C1 segment of cervical spinal cord (tissue), 14 donors: ENCODE measurements at regions not wholly inside any gene's neighbourhood (a gene's known extent, or its start where the extent isn't known, plus 50 kb on each side); places are given as distances from the start of the nearest gene placed in this dataset.
"Not testable (repeated sequence)": the region's sequence is repeated elsewhere in the genome, so short reads cannot be mapped to it uniquely, and the experiment has no call there.

Source experiments
- DNase-seq, 14 donors: peaks; one replicate each; lab custom pipeline; 2025; lab: John Stamatoyannopoulos, UW

DNA sequence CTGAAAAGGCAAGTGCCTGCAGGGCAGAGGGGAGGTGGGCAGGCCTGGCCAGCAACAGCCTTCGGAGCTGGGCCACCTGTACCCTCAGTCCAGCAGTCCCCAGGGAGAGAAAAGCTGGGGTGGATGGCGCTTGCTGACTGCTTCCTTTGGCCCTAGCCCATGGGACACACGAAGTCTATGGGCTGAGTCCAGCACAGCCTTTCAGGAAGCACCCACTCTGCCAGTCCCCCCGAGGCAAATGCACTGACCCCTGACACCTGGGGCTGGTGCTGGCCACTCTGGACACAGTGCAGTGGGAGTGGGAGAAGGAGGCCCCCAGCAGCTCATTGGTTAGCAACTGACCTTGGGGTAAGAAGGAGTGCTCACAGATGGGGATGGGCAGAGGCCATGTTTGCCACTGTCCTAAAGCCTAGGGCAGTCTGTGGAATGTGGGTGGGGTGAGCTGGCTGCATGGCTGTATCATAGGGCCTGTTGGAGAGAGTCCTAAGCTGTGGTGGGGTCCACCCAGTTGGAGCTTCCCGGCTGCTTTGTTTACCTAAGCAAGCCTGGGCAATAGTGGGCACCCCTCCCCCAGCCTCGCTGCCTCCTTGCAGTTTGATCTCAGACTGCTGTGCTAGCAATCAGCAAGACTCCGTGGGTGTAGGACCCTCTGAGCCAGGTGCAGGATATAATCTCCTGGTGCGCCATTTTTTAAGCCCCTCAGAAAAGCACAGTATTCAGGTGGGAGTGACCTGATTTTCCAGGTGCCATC lies 240.2 kb downstream of the ANKRD30B start:
- not testable (repeated sequence) for DNase-seq

- DNase-seq, result not testable (repeated sequence)
Measured at GRCh38 chr18:14989569-14989968, 241.6 kb downstream of the ANKRD30B start.

DNA sequence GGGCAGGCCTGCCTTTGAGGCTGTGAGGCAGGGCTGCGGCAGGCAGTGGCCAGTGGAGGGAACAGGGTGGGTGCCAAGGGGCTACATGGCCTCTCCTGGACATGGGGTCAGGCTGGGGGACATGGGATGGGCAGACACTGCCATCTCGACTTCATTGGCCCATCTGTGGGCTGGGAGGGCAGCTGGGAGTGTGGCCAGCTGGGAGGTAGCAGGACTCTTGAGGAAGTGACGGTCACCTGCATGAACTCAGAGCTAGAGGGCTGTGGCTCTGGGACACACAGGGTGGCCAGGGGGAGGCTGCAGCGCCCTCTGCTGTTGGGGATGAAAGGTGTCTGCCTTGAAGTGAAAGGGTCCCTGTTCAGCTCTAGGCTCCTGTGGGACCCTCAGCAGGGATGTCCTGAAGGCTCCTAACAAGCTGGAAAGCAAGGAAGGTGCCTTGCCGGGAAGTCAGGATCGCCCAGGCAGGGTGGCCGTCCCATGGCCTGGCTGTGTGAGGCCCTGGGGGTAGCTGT lies 244.0 kb downstream of the ANKRD30B start:
- DNase-seq, result not testable (repeated sequence)

DNA sequence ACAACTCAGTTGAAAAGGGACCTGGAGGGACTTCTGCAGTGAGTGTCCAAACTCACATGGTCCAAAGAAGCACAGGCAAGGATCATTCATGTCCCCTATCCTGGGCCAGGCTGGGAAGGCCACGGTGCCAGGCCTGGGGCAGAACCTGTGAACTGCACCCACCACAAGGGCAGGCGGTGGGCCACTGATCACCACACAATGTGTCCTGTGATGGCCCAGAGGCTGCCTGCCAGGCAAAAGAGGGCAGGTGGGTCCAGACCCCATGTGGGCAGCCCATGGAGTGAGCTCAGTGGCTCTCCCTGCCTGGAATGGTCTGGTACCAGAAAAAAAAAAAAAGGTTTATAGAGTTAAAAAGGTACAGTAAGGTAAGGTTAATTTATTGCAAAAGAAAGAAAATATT lies 244.8 kb downstream of the ANKRD30B start:
- DNase-seq, result not testable (repeated sequence)

DNA sequence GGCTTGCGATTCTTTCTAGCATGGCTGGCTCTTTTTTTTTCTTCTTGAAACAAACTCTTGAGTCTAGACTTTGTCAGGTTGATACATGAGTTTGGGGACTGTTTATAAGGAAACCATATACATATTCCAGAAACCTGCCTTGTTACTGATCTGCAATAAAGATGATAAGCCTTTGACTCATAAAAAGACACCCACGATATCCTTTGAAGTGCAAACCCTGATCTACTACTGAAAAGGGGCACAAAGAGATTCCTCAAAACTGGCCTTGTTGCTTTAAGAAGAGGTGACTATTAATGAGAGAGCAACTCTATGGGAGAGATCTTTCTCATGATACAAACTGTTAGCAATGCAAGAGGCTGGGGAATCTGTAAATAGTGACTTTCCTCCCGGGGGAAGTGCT lies 247.1 kb downstream of the ANKRD30B start:
- DNase-seq, result not testable (repeated sequence)

DNA sequence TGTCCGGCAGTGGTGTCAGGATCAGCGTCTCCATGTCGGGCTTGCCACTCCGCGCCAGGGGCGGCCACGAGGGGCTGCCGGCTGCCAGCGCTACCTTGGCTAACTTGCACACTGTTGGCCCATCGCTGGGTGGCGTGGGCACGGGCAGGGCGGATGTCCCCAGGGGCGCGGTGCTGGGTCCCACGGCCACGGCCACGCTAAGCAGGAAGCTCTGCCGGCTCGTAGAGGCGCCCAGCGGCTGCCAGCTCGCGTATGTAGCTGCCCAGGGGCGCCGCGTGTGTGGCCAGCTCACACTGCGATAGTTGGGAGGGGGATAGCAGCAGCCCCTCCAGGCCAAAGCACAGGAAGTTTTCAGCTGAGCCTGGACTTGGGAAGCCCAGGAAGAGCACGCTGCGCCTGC lies 249.4 kb downstream of the ANKRD30B start:
- DNase-seq, result no peak

GRCh38 chr18:14997899-14998298 lies 249.9 kb downstream of the ANKRD30B start:
- DNase-seq, result not testable (repeated sequence)

GRCh38 chr18:14998360-14999042 lies 250.5 kb downstream of the ANKRD30B start:
- not testable (repeated sequence) for DNase-seq

- no peak for DNase-seq
Measured at GRCh38 chr18:14999085-14999975, 251.4 kb downstream of the ANKRD30B start.

GRCh38 chr18:15000119-15001037 lies 252.4 kb downstream of the ANKRD30B start:
- not testable (repeated sequence) for DNase-seq

DNA sequence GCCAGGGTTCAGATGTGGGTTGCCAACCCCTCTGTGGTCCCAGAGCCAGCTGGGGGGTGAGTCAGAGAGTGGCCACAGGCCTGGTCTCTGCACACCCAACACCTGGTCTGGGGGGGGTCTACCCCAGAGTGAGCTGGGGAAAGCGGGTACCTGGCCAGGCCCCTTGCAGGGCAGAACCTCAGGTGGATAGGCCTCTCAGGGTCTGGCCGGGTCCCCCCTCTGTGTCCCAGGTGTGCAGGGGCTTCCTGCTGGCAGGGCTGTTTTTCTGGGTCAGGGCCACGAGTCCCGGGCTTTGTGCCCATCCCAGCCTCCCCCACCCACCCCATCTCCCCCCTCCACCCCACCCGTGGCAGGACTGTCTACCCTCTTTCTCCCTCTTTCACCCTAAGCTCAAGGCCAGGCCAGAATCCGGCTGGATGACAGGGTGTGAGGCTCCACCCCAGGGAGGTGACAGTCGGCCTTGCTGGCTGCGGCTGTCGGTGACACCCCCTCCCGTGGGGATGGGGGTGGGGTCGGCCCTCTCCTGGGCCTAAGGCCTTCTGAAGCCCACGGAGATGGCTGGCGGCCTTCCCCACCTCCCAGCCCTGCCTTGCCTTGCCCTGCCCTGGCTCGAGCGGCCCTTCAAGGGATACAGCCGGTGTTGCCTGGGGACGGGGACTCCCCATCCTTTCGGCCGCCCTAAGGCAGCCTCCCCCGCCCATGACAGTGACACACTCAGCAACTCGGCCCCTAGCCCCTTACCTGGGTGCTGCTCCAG lies 253.2 kb downstream of the ANKRD30B start:
- not testable (repeated sequence) for DNase-seq

DNA sequence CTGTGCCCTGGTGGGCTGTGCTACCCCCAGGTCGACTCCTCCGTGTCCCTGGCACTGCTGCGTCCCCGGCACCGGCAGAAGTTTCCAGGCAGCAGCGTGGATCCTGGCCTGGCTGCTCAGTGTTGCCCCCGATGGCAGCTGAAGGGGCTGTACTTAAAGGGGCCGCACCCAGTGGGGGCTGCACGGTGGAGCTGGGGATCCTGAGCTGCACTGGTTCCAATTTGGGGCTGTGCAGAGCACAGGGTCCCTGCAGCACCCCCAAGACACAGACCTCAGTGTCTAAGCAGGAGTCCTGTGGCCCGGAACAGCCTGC lies 253.8 kb downstream of the ANKRD30B start:
- DNase-seq, result not testable (repeated sequence)

DNA sequence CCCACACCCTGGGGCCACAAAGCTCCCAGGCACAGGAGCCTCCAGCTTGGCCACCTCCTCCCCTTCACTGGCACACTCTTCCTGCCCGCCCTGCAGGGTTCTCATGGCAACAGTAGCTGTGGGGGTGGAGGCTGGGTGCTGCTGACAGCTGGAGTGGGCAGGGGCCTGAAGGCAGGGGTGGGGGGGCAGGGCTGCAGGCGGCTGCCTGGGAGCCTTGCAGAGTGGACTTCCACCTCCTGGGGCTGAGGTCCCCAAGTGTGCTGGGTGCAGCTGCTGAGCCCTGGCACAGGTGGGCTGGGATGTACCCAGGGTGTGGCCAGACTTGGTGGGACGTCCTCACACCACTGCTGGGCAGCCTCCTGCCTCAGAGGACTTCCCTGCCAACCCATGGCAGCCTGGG lies 254.8 kb downstream of the ANKRD30B start:
- not testable (repeated sequence) for DNase-seq

DNA sequence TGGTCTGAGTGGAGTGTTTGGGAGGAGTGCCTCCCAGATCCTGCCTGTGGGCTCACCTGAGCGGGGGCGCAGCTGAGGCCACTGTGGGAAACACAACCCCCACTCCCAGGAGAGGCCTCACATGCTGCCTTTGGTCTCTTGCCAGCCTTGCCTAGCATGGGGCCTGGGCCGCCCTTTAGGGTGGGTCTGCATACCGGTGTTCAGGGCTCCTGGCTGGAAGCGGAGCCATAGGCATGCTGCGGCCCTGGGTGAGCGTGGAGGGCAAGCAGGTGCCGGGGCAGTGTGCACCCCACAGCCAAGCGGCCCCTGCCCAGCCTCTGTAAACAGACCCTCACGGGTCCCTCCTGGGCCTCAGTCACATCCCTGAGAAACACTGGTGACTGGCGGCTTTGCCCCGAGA lies 255.3 kb downstream of the ANKRD30B start:
- not testable (repeated sequence) for DNase-seq

DNA sequence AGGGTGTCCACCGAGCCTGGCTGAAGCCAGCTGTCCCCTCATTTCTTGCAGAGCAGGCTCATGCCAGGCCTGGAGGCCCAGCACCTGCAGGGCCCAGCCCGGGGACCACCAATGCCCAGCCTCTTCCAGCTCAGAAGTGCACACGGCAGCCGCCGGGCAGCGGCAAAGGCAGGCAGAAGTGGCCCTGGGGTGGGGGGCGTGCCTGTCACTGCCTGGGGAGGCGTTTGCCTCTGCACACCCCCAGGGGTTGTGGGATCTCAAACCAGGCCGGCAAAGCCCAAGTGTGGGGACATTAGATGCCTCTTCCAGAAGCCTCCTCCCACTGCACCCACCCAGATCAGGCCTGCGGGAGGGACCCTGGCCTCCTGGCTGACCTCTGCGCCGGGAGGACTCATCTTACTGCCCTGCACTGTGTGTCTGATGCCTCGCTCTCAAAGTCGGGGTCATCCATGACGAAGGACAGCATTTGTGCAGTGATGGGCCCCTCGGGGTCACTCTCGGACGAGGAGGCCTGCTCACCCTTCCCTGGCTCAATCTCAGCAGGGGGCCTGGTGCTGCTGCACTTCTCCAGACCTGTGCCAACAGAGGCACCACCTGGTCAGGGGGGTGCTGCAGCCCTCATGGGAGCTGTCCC lies 255.8 kb downstream of the ANKRD30B start:
- not testable (repeated sequence) for DNase-seq

DNA sequence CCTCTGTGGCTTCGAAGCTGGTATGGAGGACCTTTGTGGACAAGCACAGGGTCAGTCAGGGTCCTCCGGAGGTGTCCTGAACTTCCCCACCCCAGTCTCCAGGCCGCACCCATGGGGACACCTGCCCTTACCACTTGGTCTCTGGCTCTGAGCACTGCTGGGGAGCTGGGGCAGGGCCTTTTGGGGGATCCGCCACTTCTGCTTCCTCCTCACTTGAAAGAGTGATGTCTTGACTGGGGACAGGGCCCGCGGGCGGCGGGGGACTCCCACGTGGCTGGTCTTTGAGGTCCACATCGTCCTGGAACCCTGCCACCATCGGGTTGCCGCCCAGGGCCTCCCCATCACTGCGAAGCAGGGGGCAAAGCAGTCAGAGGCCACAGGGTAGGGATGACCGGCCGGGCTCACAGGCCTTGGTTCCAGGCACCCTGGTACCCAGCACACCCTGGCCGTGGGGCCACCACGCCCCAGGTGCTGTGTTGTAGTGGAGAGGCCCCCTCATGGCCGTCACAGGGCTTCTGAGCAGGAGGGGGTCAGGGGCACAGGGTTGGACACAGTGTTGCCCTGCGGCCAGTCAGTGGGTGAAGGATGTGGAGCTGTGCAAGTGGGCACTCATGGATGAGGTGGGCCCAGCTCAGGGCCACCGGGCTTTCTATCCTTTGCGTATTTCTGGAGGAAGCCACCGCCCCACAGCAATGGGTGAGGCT lies 256.4 kb downstream of the ANKRD30B start:
- not testable (repeated sequence) for DNase-seq

DNA sequence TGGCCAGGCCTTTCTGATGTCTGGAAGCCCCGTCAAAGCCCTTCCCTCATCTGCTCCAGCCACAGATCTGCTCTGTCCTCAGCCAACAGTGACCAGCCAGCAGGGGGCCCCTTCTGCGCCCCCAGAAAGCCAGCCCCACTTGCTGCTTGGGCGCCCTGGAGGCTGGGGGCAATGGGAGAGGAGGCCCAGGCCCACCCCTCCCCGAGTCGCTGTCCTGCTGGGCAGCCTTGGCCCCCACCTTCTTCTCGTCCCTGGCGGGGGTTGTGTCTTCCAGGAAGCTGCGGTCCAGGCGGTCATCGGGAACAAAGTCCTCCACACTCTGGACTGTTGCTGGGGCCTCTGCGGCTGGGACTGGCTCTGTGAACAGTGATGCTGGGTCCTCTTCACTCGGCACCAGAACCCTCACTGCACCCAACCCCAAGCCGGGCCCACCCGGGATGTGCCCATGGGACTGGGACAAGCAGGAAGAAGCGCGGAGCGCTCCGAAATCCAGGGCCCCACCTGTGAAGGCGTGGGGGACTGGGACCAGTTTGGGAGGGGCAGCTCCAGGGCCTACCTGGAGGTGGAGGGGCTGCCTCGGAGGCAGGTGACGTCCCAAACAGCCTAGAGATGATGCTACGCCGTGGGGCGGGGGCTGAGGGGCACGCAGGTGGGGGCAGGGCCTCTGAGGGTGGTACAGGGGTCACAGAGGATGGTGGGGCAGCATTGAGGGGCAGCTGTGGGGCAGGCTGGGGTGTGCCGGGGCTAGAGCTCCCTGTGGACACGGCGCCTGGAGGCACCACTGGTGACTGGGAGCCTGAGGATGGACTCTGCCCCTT lies 257.6 kb downstream of the ANKRD30B start:
- no peak for DNase-seq

DNA sequence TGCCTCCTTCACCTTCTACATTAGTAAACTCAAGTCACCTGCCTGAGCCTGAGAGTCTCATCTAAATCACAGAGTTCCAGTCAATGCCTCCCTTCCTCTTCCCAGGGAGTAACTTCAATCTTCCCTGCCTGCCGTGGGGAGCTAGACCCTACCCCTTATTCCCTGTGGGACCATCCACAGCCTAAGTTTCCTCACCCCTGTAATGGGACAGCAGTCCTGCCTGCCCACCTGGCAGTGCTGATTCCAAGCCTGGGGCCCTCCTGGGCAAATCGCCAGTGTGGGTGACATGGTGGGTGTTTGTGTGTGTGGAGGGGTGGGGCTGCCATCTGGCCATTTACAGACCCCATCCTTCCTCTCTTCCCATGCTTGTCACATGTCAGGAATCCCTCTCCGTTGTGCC lies 258.6 kb downstream of the ANKRD30B start:
- not testable (repeated sequence) for DNase-seq
